ENCODE measurements at regions not wholly inside any gene's neighbourhood (a gene's known extent, or its start where the extent isn't known, plus 50 kb on each side); places are given as distances from the start of the nearest gene placed in this dataset.

DNA sequence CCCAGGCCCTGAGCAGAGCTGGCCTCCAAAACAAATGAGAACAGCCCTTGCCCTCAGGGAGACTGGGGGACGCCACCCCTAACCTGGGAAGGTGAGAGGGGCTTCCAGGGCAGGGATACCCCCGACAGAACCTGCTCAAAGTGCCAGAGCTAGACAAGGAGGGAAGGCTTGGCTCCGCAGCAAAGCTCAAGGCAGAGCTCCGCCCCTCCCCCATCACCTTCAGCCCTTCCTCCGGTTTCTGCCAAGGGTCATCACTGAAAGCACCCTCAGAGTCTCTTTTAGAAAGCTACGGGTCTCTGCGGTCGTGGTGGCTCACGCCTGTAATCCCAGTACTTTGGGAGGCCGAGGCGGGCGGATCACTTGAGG is 73.4 kb upstream of the CUX1 start:
- TF ChIP-seq EZH2 (IDR thresholded peaks at IDR 0.05; ENCODE audit: insufficient read depth, poor library complexity, severe bottlenecking) (no peak), EZH2phosphoT487 (IDR thresholded peaks at IDR 0.05; ENCODE audit: insufficient read depth, low read depth) (no peak)
